ENCODE measurements at regions not wholly inside any gene's neighbourhood (a gene's known extent, or its start where the extent isn't known, plus 50 kb on each side); places are given as distances from the start of the nearest gene placed in this dataset.

- TF ChIP-seq CTCF (IDR thresholded peaks at IDR 0.05) (no peak), EP300 (IDR thresholded peaks at IDR 0.05) (no peak)
Observed at GRCh38 chr5:152063004-152063403, 138.4 kb upstream of the GLRA1 start.
